A673 (cell line): ENCODE measurements at regions not wholly inside any gene's neighbourhood (a gene's known extent, or its start where the extent isn't known, plus 50 kb on each side); places are given as distances from the start of the nearest gene placed in this dataset.

Source experiments
- EZH2 ChIP-seq: fragments of 200-600 bp; sonication (generic); IDR thresholded peaks from 2 replicates; pipeline ENCODE4 v1.6.1; 2017; ENCODE audit warnings: borderline replicate concordance, low read depth, mild to moderate bottlenecking, mixed read lengths, antibody characterized with exemption, low read length; ENCODE audit not compliant: poor library complexity, severe bottlenecking
- TF ChIP-seq, protein P1 (sequence below): fragments of 300-800, 200-600 bp; sonication (generic); conservative IDR thresholded peaks from 2 replicates; pipeline ENCODE4 v1.5.1; 2017; ENCODE audit warnings: low read depth, mild to moderate bottlenecking, antibody characterized with exemption, low read length, moderate library complexity, mixed read lengths

GRCh38 chr11:112856591-112856990, 104.6 kb upstream of the NCAM1 start:
- TF ChIP-seq, protein P1, sequence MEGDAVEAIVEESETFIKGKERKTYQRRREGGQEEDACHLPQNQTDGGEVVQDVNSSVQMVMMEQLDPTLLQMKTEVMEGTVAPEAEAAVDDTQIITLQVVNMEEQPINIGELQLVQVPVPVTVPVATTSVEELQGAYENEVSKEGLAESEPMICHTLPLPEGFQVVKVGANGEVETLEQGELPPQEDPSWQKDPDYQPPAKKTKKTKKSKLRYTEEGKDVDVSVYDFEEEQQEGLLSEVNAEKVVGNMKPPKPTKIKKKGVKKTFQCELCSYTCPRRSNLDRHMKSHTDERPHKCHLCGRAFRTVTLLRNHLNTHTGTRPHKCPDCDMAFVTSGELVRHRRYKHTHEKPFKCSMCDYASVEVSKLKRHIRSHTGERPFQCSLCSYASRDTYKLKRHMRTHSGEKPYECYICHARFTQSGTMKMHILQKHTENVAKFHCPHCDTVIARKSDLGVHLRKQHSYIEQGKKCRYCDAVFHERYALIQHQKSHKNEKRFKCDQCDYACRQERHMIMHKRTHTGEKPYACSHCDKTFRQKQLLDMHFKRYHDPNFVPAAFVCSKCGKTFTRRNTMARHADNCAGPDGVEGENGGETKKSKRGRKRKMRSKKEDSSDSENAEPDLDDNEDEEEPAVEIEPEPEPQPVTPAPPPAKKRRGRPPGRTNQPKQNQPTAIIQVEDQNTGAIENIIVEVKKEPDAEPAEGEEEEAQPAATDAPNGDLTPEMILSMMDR = no peak
- no peak for TF ChIP-seq EZH2
